ENCODE measurements at regions not wholly inside any gene's neighbourhood (a gene's known extent, or its start where the extent isn't known, plus 50 kb on each side); places are given as distances from the start of the nearest gene placed in this dataset.

GRCh38 chr13:53324656-53325055, 296.0 kb downstream of the OLFM4 start:
- TF ChIP-seq CTCF (conservative IDR thresholded peaks at IDR 0.05; ENCODE audit: low read depth, low read length): no peak
- DNase-seq (ENCODE audit: low read depth): no peak

DNA sequence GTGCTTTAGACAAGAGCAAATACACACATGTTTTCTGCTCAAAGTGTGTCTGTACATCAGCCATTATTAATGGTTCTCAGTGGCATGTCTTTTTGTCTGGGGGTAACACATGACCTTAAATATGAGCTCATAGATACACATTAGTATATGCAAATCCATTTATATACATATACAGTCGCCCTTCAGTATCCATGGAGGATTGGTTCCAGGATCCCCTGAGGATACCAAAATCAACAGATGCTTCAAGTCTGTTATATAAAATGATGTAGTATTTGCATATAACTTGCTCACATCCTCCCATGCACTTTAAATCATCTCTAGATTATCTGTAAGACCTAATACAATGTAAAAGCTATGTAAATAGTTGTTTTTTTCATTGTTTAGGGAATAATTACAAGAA, 298.1 kb downstream of the OLFM4 start:
- TF ChIP-seq CTCF (conservative IDR thresholded peaks at IDR 0.05; ENCODE audit: low read depth, low read length): no peak
- no peak for DNase-seq (ENCODE audit: low read depth)
- no peak overlapping the region for H3K4me3 ChIP-seq (ENCODE audit: low read length)

More at GRCh38 chr13:53324656-53325055, 296.0 kb downstream of the OLFM4 start:
- H3K4me3 ChIP-seq (ENCODE audit: low read length): no peak overlapping the region

DNA sequence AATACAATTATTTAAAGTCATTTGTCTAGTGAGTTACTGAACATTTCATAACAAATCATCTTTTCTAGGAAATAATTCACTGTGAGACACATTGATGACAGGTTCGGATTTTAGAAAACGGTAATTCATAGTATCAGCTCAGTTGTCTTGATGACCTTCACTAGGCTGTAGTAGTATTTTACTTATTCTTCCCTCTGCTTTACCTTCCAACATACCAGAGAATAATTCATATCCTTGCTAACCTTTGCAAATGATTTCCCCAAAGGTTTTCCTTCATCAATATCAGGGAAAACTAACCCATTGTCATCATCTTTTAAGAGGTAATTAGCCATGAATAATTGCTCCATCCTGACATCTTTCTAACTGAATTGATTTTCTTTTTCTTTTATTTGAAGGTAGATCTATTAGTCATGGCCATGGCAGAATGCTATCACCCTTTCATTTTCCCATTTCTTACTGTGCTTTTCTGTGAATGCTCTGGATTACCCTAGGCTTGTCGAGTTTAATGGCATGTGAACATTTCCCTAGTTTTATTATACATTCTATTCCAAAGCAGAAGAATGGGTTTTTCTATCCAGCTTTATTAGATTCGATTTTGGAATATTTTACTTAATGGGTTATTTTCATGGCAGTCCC, 299.2 kb downstream of the OLFM4 start:
- no peak for DNase-seq (ENCODE audit: low read depth)
- H3K4me3 ChIP-seq (ENCODE audit: low read length): no peak overlapping the region
- no peak for TF ChIP-seq CTCF (conservative IDR thresholded peaks at IDR 0.05; ENCODE audit: low read depth, low read length)

DNA sequence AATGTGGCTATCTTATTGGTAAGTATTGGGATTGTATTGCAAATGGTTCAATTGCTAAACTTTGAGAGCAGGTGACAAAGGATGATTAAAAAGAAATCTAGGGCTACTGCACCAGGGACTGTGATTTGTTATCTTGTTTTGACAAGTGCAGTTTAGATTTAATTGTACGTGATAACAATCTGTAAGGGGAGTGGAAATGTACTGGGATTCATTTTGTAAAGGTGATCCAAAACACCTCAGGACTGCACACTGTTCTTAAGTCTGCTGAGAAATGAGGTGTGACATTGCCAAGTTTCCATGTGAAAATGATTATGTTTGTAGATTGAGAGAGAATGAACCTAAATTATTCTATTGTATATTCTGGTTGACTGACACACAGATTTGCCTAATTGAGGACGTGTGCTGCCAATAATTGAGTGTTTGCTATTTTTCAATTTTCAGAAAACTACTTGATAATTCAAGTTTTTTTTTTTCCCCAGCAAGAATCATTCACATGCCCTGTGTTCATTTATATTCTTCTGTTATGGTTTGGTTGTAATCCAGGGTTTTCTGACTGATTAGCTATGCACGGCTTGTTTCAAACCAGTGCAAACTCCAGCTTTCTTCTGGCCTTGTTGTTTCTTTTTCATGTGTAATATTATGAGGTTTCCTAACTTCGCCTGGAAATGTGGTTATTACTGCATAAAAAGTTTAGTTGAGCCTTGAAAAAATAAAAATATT, 308.0 kb downstream of the OLFM4 start:
- no peak overlapping the region for H3K4me3 ChIP-seq (ENCODE audit: low read length)
- no peak for TF ChIP-seq CTCF (conservative IDR thresholded peaks at IDR 0.05; ENCODE audit: low read depth, low read length)
- no peak for DNase-seq (ENCODE audit: low read depth)

GRCh38 chr13:53338760-53339159, 310.1 kb downstream of the OLFM4 start:
- no peak for DNase-seq (ENCODE audit: low read depth)
- H3K4me3 ChIP-seq (ENCODE audit: low read length): no peak overlapping the region
- TF ChIP-seq CTCF (conservative IDR thresholded peaks at IDR 0.05; ENCODE audit: low read depth, low read length): no peak

DNA sequence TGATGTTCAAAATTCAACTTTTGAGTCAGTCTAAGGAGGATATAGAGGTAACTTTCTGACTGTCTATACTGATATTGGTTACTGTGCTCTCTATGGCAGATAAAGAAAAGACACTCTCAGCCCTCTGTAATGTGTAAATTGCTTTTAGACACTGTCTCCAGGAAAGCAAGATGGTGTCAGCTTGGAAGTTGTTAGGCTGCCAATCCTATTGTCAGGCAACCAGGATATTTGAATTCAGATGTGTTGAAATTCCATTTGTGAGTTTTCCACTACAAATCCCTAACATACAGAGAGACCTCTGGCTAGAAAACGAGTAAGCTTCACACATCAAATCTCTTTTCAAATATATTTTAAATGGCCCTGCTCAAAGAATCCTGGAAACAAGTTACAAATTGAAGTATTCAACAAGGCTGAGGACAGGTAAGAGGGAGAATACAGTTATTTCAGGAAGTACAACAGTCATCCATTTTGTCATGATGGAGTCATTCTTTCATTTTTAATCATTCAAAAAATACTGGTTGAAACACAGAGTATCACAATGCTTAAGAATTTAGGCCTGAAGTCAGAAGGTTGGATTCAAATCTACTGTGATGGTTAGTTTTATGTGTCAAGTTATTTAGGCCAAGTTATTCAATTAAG, 312.0 kb downstream of the OLFM4 start:
- no peak for TF ChIP-seq CTCF (conservative IDR thresholded peaks at IDR 0.05; ENCODE audit: low read depth, low read length)
- H3K4me3 ChIP-seq (ENCODE audit: low read length): no peak overlapping the region
- DNase-seq (ENCODE audit: low read depth): no peak

All from retinal pigment epithelial cell (primary cell).